K562 (cell line): ENCODE measurements at regions not wholly inside any gene's neighbourhood (a gene's known extent, or its start where the extent isn't known, plus 50 kb on each side); places are given as distances from the start of the nearest gene placed in this dataset.
"Not testable (repeated sequence)": the region's sequence is repeated elsewhere in the genome, so short reads cannot be mapped to it uniquely, and the experiment has no call there.

Source experiments
- EZH2 ChIP-seq: IDR thresholded peaks from 2 replicates; pipeline ENCODE4 v1.6.1; 2012; ENCODE audit warnings: low read depth, mild to moderate bottlenecking, inconsistent platforms, low read length, borderline replicate concordance
- HCFC1 ChIP-seq: IDR thresholded peaks from 2 replicates; pipeline ENCODE4 v1.6.1; 2012; ENCODE audit warnings: low read depth, low read length, improper control_type of control experiment
- HDAC1 ChIP-seq, 2 experiments: fragments of 450-650 bp; IDR thresholded peaks; 2 replicates each; pipeline ENCODE4 v1.6.1; 2016 to 2017; ENCODE audit warnings: inconsistent platforms in 1 of 2, mild to moderate bottlenecking in 1 of 2, moderate library complexity in 1 of 2
- NR2C2 ChIP-seq, 2 experiments: fragments of 200-800 bp in 1 of 2; sonication (Bioruptor generic) in 1 of 2; sonication (generic) in 1 of 2; formaldehyde crosslinking in 1 of 2; IDR thresholded peaks; 2 replicates each; pipeline versions ENCODE4 v1.6.1 to v1.8.0; 2016 to 2022; ENCODE audit warnings: mild to moderate bottlenecking in 1 of 2, missing compliant biosample characterization in 1 of 2, missing genetic modification characterization in 1 of 2, missing genetic modification reagents in 1 of 2
- POLR2AphosphoS5 ChIP-seq: IDR thresholded peaks from 2 replicates; pipeline ENCODE4 v1.6.1; 2011; ENCODE audit warnings: mild to moderate bottlenecking, low read depth, low read length, moderate library complexity; ENCODE audit not compliant: control insufficient read depth, insufficient read depth
- ZNF121 ChIP-seq: sonication (generic); formaldehyde crosslinking; conservative IDR thresholded peaks from 2 replicates; pipeline ENCODE4 v1.8.0; 2022; ENCODE audit warnings: missing genetic modification reagents
- ZNF140 ChIP-seq: fragments of 250-450 bp; sonication (Bioruptor Pico); IDR thresholded peaks from 2 replicates; pipeline ENCODE4 v1.8.0; 2021; ENCODE audit warnings: moderate library complexity, mild to moderate bottlenecking, inconsistent platforms
- ZNF354B ChIP-seq: fragments of 250-450 bp; sonication (Bioruptor Pico); IDR thresholded peaks from 2 replicates; pipeline ENCODE4 v1.4.0; 2020
- TF ChIP-seq, protein P1 (sequence below), 3 experiments: IDR thresholded peaks in 2 of 3; conservative IDR thresholded peaks in 1 of 3; 2 replicates each; pipeline ENCODE4 v1.5.1; 2011 to 2012; ENCODE audit warnings: low read length in 3 of 3, mild to moderate bottlenecking in 3 of 3, control low read depth in 2 of 3, improper control_type of control experiment in 1 of 3, inconsistent platforms in 1 of 3, low read depth in 1 of 3, mixed read lengths in 1 of 3, moderate library complexity in 1 of 3; ENCODE audit not compliant: insufficient read depth in 2 of 3

- TF ChIP-seq HCFC1; ZNF140 (CRISPR knock-in tag); NR2C2 (CRISPR knock-in tag; IDR thresholded peaks at IDR 0.05); NR2C2 (tag; IDR thresholded peaks at IDR 0.05); ZNF354B (CRISPR knock-in tag); ZNF121 (CRISPR knock-in tag); HDAC1 (IDR thresholded peaks at IDR 0.05); POLR2AphosphoS5; EZH2: not testable (repeated sequence)
- TF ChIP-seq, protein P1, sequence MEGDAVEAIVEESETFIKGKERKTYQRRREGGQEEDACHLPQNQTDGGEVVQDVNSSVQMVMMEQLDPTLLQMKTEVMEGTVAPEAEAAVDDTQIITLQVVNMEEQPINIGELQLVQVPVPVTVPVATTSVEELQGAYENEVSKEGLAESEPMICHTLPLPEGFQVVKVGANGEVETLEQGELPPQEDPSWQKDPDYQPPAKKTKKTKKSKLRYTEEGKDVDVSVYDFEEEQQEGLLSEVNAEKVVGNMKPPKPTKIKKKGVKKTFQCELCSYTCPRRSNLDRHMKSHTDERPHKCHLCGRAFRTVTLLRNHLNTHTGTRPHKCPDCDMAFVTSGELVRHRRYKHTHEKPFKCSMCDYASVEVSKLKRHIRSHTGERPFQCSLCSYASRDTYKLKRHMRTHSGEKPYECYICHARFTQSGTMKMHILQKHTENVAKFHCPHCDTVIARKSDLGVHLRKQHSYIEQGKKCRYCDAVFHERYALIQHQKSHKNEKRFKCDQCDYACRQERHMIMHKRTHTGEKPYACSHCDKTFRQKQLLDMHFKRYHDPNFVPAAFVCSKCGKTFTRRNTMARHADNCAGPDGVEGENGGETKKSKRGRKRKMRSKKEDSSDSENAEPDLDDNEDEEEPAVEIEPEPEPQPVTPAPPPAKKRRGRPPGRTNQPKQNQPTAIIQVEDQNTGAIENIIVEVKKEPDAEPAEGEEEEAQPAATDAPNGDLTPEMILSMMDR (IDR thresholded peaks at IDR 0.05 in 2 of 3, conservative IDR thresholded peaks at IDR 0.05 in 1 of 3; ENCODE audit: insufficient read depth in 2 of 3, low read depth in 1 of 3, low read length in 3 of 3), result not testable (repeated sequence)
Measured at GRCh38 chr21:23153842-23154241, 2155.6 kb downstream of the NCAM2 start.
